GM19463 (cell line): ENCODE measurements at regions not wholly inside any gene's neighbourhood (a gene's known extent, or its start where the extent isn't known, plus 50 kb on each side); places are given as distances from the start of the nearest gene placed in this dataset.

Experiments used
- ATAC-seq: cut with Tn5 transposase; IDR thresholded peaks from one replicate; pipeline ENCODE4 v1.9.1; 2021; ENCODE audit warnings: mild to moderate bottlenecking, moderate library complexity; ENCODE audit not compliant: unreplicated experiment

DNA sequence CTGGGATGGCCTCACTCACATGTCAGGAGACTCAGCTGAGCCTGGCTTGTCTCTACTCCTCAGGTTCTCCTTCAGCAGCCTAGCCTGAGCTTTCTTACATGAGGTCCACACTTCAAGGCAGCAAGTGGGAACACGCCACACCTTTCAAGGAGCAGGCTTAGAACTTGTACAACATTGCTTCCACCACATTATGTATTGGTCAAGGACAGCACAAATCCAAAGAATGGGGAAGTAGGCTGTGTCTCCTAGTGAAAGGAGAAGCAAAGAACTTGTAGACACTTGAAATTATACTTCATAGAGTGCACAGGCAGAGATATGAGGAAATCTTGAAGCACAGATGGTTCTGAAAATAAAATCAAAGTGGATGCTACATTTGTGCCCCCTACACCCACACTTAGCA lies 120.9 kb upstream of the NOCT start:
- ATAC-seq: no peak

DNA sequence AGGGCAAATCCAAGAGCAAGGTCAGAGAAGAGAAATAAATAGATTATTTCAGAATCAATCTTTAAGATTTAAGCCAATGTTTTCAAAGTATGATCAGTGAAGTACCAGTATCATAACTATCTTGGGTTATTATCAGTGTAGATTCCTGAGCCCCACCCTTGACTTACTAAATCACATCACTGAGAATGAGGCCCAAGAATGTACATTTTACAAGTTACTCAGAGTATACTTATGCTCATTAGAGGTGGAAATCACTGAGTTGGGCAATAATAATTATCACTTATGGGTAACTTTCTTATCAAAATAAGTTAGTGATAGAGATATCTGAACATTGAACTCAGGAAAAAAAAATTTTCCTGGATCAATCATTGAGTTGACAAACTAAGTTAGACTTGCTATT lies 121.6 kb upstream of the NOCT start:
- ATAC-seq: no peak

DNA sequence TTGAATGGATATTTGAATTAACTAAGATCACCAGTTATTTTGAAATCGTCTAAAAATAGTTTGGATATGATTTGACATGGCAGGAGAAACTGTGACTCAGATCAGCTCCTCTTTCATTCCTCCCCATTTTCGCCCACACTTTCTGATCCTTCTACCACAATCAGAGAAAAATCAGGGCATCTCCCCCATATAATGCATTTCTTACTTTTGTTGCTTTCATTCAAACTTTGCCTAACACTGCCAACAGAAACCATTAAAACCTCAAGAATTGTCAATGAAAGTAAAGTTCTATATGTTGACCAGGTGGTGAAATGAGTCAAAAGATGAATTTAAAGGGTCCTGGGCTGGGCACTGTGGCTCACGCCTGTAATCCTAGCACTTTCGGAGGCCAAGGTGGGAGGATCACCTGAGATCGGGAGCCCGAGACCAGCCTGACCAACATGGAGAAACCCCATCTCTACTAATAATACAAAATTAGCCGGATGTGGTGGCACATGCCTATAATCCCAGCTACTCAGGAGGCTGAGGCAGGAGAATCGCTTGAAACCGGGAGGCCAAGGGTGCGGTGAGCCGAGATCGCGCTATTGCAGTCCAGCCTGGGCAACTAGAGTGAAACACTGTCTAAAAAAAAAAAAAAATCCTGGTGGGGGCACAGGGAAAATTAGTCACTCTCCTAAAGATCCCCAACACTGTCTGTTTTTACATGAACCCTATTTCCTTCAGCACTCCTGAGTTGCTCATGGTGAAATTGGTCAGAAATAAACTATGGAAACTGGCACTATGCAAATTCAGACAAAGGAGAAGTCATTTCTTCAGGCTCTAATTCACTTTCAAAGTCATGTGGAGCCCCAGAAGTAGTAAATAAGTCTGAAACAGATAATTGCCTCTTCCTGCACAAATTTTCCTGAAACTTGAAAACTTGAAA lies 122.8 kb upstream of the NOCT start:
- ATAC-seq: peak; percentile 55

DNA sequence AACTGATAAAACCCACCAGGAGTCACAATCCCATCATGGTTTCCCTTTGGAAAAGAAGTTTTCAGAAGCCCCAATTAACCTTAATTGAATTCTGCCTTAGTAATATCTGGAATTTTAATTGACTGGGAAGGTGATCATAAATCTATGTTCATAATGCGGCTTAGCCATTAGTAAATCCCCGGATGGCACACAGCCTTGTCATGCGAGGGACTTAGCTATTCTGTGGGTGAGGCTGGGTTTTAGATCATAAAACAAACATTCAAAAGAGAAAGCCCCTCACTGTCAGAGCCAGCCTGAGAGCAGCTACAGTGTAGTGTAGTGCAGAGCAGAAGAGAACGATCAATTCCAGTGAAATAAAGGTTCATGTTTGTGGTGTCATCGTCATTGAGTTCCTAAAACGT lies 124.0 kb upstream of the NOCT start:
- no peak for ATAC-seq

DNA sequence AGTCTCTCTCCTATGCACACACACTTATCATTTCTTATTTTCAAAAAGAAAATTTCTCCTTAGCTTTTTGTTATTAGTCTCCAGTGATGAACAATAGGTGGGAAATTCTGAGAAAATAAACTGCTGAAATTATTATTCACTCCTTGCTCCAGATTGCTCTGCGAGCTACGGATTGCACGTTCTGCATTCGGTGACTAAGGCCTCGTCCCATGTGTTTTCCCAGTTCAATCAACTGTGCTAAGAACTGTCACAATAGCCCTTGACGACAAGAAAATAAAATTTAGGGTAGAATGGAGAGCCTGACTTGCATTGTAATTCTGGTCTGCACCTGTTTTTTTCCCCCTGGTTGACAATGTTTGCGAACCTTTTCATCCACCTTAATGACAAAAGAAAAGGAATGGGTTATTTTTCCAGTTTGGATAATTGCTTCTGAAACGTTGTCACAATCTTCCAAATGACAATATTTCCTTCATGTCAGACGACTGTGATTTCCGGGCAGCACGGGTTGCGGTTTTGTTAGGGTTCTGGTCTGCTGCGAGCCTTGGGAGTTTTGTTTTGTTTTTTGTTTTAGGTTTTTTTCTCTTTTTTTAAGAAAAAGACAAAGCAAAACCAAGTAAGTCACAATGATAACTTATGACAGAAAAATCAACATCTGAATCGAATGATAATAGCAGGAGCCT lies 124.5 kb upstream of the NOCT start:
- ATAC-seq: no peak

DNA sequence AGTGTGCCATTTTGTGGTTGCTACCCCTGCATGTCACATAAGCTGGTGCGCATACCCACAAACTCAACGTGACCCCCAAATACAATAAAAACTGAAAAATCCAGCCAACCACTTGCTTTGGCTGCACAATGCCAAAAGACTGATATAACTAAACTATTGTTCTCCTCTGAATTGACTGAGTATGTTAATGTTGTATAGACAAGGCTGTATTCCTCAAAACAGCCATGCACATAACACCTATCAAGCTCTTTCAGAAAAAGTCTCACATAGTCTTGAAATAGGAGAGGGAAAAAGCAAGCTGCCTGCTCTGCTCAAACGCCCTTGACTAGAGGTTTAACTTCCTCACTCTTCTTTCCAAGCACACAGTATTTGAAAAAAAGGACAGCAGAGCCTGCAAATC lies 126.4 kb upstream of the NOCT start:
- no peak for ATAC-seq

DNA sequence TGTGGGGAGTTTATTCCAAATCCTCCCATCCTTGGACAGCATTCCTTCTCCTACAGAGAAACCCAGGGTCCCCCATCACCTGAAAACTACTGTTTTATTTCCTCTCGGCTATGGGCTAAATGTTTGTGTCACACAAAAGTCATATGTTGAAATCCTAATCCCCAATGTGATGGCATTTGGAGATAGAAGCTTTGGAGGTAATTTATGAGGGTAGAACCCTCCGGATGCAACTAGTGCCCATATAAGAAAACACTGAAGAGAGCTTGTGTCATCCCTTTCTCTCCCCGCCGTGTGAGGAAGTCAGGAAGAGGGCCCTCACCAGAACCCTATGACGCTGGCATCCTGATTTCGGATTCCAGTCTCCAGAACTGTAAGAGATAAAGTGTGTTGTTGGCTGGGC lies 127.8 kb upstream of the NOCT start:
- no peak for ATAC-seq

DNA sequence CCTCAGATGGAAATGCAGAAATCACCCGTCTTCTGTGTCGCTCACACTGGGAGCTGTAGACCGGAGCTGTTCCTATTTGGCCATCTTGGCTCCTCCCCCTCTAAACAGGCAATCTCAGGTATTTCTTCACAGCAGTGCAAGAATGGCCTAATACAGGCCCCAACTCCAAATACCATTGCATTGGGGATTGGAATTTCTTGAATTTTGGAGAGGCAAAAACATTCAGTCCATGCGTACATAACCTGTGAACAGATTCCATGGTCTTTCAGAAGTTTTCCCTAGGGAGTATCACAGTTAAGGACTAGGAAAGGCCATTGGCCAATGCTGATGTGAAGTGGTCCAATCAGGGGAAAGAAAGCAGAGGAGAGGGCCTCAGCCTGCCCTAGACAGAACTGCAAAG lies 128.2 kb upstream of the NOCT start:
- no peak for ATAC-seq

DNA sequence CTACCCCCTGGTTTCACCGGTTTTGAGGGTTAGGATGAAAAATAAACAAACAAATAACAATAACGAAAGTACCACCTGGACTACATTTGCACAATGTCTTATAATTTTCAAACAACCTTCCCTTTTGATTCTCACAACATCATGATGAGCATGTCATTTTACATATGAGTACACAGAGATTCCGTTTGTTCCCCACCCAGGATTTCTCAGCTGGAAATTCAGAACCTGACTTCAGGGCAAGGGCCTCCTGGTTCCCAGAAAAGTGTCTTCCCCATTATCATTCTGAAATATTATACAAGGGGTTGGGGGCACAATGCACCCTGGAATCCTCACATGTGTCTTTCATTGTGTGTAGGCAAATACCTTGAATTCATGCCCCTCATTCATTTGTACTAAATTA lies 135.8 kb upstream of the NOCT start:
- ATAC-seq: no peak

DNA sequence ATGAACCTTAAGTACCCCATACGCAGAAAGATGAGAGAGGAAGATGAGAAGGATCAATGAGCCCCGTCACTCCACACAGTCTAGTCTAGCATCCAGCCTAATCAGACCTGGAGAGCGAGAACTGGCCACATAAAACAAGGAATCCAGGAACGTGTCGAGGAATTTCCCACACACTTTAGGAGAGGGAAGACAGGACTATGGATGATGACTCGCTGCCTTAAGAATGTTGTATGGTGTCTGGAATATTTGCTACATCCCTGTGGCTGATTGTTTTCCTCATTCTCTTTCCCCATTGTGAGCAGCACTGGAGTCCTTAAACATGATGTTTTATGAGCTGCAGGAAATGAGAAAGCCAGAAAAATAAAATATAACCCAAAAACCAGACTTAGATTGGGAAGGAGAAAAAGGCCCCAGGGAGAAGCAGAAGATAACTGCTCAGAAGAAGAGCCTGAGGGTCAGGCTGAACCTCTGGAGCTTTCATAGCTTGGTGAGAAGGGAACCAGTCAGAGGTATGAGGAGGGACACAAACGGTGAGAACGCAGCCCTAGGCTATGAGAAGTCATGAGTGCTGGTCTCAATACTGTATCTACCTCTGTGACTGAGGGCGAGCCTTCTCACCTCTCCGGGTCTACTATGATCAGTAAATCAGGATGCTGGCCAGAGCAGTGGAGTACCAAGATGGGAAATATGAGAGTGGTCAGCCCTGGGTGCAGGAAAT lies 139.5 kb upstream of the NOCT start:
- no peak for ATAC-seq

DNA sequence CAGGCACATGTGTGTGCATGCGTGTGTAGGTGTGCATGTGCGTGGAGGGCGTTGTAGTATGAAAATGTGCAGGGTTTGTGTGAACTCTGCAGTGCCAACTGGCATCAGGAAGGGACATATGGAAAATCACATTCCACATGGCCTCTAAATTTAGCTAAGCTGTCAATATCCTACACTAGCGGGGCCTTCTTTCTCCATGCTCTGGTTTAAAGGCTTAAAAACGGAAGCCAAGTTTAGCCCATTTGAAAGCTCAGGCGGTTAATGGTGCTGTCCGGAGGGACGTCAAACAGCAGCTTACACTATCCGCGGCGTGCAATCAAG lies 144.1 kb upstream of the NOCT start:
- ATAC-seq: no peak

DNA sequence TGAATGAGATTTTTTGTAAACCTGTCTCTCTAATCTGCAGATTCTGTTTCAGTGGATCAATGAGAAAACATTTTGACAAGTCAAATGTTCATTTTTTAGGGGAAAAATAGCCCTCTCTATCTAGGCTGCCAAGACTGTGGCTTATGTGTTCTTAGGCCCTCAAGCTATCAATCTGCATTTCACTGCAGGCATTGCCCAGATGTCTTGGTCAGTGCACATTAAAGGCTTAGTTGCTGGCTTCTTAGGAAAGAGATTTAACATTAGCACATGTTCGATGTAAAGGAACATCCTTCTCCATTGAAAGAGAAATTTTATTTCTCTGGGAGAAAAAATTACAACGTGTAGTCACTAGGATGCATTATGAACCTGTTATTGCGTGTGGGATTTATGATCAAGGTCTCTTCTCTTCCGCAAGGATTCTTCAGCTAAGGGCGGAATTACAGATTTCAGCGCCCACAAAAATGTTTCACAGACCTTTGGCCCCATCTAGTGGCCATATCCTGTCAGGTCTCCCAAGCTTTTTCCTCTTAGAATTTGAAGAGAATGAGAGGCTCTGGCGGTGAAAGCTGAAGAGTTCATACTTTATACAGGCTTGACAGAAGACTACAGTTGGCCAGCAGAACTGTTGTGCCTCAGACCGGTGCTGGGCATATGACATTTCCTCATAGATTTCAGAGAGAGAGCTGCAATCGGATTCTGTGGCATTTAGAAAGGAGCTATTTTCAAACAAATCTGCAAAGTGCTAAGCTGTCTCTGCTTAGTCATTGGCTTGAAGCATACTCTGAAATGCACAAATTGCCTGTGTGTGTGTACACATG lies 144.6 kb upstream of the NOCT start:
- peak; percentile 75 for ATAC-seq

DNA sequence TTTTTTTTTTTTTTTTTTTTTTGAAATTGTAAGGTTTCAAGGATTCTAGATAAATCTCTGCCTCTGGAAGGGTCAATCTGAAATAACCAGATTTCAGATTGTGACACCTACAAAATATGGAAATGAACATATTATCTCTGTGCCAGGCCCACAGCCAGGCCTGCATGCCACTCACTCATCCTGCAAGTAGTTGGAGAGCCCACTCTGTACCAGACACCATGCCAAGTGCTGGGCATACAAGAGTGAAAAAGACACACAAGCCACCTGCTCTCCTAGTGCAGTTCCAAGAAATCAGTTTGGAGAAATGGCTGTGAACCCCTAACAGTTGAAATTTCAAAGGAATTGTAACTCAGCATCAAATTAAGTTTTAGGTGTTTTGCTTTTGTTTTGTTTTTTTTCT lies 145.9 kb upstream of the NOCT start:
- no peak for ATAC-seq

DNA sequence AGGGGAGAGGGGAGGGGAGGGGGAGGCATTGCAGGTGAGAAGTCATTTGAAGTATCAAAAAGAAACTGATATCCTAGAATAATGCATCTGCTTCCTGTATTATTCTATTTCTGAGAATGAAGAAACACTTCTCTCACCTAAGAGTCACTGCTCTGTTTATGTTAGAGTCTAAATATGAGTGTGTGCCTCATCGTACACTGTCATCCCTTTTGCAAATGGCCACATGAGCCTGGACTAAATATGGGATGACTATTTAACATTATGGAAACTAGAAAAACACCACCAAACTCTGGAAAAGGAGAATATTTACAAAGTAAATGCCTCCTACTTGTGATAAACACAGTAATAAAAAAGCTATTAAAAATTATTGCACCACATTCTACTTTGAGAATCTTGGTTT lies 146.4 kb upstream of the NOCT start:
- no peak for ATAC-seq

DNA sequence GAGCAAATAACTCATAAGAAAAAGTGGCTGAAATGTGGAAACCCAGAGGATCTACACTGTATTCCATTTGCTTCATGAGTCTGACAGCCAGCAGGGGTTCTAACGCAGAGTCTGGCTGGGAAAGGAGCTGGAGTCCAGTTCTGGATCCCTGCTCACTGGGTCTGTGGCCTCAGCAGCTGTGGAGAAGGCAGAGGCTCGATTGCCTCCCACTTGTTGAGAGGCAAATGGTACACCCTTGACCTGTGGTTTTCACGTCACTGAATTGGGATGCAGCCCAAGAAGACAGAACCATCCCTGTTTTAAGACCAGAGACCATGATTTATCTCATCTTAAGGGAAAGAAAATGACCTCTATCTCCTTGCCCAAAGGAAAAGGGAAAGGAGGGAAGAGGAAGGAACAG lies 147.0 kb upstream of the NOCT start:
- ATAC-seq: no peak

DNA sequence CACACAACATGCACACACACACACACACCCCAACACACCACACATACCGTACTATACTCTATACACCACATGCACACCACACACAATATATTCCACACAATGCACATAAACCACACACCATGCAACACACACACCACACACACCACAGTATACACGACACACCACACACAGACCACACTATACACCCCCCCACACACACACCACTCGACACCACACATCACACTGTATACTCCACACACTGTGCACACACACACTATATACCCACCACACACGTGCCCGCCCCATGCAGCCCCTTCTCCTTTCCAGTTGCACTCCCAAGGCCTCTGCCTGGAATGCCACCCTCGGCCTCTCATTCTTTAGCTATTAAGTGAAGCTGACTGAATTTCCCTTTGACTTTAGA lies 148.2 kb upstream of the NOCT start:
- ATAC-seq: no peak

DNA sequence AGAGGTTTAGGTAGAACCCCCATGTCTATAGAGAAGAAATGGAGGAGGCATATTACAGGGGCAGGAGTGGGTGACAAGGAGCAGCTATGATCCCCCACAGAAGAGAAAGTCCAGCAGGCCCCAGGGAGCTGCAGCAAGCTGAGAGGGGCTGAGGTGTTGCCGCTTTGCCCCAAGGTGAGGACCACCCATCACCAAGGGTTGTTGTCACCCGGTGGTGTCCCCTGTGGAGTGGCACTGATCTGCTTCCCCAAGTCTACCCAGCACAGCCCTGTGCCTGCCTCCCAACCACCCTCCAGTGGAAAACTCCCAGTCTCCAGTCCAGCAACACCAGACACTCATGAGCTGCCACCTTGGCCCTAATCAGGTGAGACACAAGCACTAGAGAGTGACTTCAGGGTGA lies 149.3 kb upstream of the NOCT start:
- no peak for ATAC-seq

DNA sequence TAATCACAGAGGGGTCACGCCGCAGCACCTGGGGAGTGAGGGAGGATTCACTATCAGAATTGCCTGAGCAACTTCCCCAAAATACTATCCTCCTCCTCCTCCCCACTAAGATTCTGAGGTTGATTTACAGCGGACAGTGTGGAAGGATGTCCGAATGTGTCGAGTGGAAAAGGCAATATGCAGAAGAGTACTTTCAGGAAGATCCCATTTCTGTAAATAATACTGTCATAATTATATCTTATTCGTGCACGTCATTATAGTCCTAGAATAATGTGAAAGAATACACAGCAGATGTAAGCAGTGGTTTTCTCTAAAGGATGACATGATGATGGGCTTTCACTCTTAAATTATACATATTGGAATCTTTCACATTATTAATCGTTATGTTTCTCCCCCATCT lies 149.8 kb upstream of the NOCT start:
- no peak for ATAC-seq

DNA sequence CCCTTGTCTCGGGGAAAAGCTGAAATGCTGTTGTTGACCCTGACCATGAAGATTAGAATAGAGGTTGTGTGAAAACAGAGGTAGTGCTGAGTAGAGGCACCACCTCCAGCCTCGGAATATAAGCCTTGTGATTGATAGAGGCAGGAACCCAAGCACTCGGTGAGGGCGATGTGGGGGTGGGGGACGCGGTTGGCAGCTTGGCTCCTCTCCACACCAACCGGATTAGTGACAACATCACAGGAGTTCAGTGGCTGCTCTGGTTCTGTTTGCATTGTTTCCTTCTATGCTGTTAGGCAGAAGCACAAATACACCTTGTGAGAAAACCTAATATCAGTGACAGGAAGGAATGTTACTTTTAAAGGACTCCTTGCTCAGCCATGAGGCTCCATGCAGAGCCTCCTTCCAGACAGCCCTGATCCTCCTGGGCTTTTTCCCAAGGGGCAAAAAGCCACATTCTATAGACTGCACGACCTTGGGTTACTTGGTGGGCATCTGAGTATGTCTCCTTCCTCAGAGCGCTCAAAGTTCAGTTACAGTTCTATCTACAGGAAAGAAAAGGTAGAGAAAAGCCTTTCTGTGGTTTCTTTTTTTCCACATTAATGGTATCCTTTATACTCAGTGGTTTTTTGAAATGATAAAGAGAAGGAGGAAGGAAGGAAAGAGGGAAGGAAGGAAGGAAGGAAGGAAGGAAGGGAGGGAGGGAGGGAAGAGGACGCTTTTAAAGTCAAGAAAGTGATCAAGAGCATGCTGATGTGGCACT lies 150.4 kb upstream of the NOCT start:
- ATAC-seq: no peak

DNA sequence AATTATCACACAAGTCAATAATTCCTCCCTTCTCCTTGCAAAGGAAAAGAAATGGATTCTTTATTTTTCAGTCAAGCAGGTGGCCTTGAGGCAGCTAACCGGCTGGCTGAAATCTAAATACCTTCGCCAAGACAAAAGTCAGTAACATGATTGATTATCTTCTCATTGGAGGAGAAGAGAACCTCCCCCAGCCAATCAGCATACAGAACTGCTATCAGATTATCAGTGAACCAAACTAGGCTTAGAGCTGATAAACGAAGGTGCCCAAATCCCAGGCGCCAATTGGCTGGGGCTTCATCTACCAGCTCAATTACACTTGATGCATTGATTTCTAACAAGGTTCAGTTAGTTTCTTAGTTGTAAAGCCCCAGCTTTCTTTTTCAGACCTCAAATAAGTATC lies 152.4 kb upstream of the NOCT start:
- no peak for ATAC-seq
